GM23338 (cell line): ENCODE measurements at regions not wholly inside any gene's neighbourhood (a gene's known extent, or its start where the extent isn't known, plus 50 kb on each side); places are given as distances from the start of the nearest gene placed in this dataset.

Experiments
- CREB1 ChIP-seq: fragments of 250-450 bp; sonication (Bioruptor Pico); IDR thresholded peaks from 2 replicates; pipeline ENCODE4 v1.5.0; 2020; ENCODE audit warnings: low read depth, mild to moderate bottlenecking, moderate library complexity
- CTCF ChIP-seq, 2 experiments: fragments of 200-600 bp in 1 of 2; sonication (generic) in 1 of 2; conservative IDR thresholded peaks; 2 replicates each; pipeline versions ENCODE4 v1.5.1 to v1.6.1; 2016 to 2017; ENCODE audit warnings: antibody characterized with exemption in 2 of 2, low read depth in 2 of 2, mild to moderate bottlenecking in 2 of 2, moderate library complexity in 1 of 2
- ETS1 ChIP-seq: IDR thresholded peaks from 2 replicates; pipeline ENCODE4 v1.6.1; 2016; ENCODE audit warnings: antibody characterized with exemption
- EZH2 ChIP-seq: fragments of 200-600 bp; sonication (generic); IDR thresholded peaks from one replicate; pipeline ENCODE4 v1.8.0; 2017; ENCODE audit warnings: antibody characterized with exemption, mild to moderate bottlenecking, low read depth; ENCODE audit not compliant: unreplicated experiment
- EZH2phosphoT487 ChIP-seq: fragments of 200-600 bp; sonication (generic); IDR thresholded peaks from one replicate; pipeline ENCODE4 v1.8.1; 2018; ENCODE audit warnings: antibody characterized with exemption; ENCODE audit not compliant: unreplicated experiment
- JUNB ChIP-seq: IDR thresholded peaks from one replicate; pipeline ENCODE4 v1.6.1; 2016; ENCODE audit warnings: antibody characterized with exemption; ENCODE audit not compliant: unreplicated experiment
- NANOG ChIP-seq: IDR thresholded peaks from 2 replicates; pipeline ENCODE4 v1.6.1; 2016; ENCODE audit warnings: antibody characterized with exemption, borderline replicate concordance
- POLR2AphosphoS5 ChIP-seq: IDR thresholded peaks from 2 replicates; pipeline ENCODE4 v1.6.1; 2016; ENCODE audit warnings: antibody characterized with exemption, low read depth
- REST ChIP-seq: IDR thresholded peaks from one replicate; pipeline ENCODE4 v1.6.1; 2018; ENCODE audit warnings: antibody characterized with exemption; ENCODE audit not compliant: unreplicated experiment
- STAT1 ChIP-seq: IDR thresholded peaks from one replicate; pipeline ENCODE4 v1.6.1; 2016; ENCODE audit warnings: antibody characterized with exemption; ENCODE audit not compliant: unreplicated experiment
- ZNF114 ChIP-seq: fragments of 250-450 bp; sonication (Bioruptor Pico); IDR thresholded peaks from 2 replicates; pipeline ENCODE4 v1.5.0; 2020; ENCODE audit warnings: mild to moderate bottlenecking, moderate library complexity
- ZNF331 ChIP-seq: fragments of 250-450 bp; sonication (Bioruptor Pico); IDR thresholded peaks from 2 replicates; pipeline ENCODE4 v1.5.0; 2020; ENCODE audit warnings: low read depth, mild to moderate bottlenecking, moderate library complexity

GRCh38 chr3:102348904-102349303, 85.9 kb upstream of the ZPLD1 start:
- TF ChIP-seq REST = no peak
- no peak for TF ChIP-seq CTCF (conservative IDR thresholded peaks at IDR 0.05; ENCODE audit: low read depth in 2 of 2)
- TF ChIP-seq POLR2AphosphoS5 = no peak
- no peak for TF ChIP-seq EZH2
- no peak for TF ChIP-seq NANOG
- TF ChIP-seq CREB1 (CRISPR knock-in tag) = no peak
- TF ChIP-seq EZH2phosphoT487 = no peak
- no peak for TF ChIP-seq STAT1
- no peak for TF ChIP-seq ZNF331
- no peak for TF ChIP-seq JUNB
- no peak for TF ChIP-seq ETS1
- TF ChIP-seq ZNF114 (CRISPR knock-in tag) = no peak
